Upper lobe of left lung (tissue), 4 donors: ENCODE measurements at regions not wholly inside any gene's neighbourhood (a gene's known extent, or its start where the extent isn't known, plus 50 kb on each side); places are given as distances from the start of the nearest gene placed in this dataset.

Experiments used
- EP300 ChIP-seq, 4 donors: sonication (generic); formaldehyde crosslinking; IDR thresholded peaks; one replicate each; pipeline ENCODE4 v1.5.1; 2017; ENCODE audit warnings: antibody characterized with exemption in 4 of 4, control low read depth in 2 of 4
- POLR2A ChIP-seq, 4 donors: fragments of 450-650 bp; IDR thresholded peaks; one replicate each; pipeline ENCODE4 v1.5.1; 2016 to 2017; ENCODE audit warnings: antibody characterized with exemption in 4 of 4, mild to moderate bottlenecking in 2 of 4
- POLR2AphosphoS5 ChIP-seq, 2 donors: sonication (generic); formaldehyde crosslinking; IDR thresholded peaks; one replicate each; pipeline ENCODE4 v1.5.1; 2017; ENCODE audit warnings: antibody characterized with exemption in 2 of 2
- TF ChIP-seq, protein P1 (sequence below), 6 experiments: fragments of 450-650 bp in 4 of 6; fragments of 200-600 bp in 2 of 6; sonication (generic) in 2 of 6; IDR thresholded peaks; one replicate each; pipeline ENCODE4 v1.5.1; 2016 to 2019; ENCODE audit warnings: antibody characterized with exemption in 6 of 6

DNA sequence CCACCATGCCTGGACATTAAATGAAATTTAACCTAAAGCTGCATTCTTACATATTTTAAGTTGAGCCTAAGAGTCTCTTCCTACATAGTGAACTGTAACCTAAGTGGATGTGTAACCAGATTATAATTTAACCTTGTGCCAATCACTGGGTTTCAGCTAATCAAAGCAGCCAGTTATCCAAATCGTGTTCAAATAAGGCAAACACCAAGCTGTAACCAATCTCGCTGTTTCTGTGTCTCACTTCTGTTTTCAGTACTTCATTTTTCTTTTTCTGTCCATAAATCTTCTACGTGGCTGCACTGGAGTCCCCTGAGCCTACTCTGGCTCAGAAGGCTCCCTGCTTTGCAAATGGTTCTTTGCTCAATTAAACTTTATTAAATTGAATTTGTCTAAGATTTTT lies 186.1 kb upstream of the CNTN6 start:
- TF ChIP-seq POLR2AphosphoS5 (IDR thresholded peaks at IDR 0.05), result no peak
- TF ChIP-seq, protein P1, sequence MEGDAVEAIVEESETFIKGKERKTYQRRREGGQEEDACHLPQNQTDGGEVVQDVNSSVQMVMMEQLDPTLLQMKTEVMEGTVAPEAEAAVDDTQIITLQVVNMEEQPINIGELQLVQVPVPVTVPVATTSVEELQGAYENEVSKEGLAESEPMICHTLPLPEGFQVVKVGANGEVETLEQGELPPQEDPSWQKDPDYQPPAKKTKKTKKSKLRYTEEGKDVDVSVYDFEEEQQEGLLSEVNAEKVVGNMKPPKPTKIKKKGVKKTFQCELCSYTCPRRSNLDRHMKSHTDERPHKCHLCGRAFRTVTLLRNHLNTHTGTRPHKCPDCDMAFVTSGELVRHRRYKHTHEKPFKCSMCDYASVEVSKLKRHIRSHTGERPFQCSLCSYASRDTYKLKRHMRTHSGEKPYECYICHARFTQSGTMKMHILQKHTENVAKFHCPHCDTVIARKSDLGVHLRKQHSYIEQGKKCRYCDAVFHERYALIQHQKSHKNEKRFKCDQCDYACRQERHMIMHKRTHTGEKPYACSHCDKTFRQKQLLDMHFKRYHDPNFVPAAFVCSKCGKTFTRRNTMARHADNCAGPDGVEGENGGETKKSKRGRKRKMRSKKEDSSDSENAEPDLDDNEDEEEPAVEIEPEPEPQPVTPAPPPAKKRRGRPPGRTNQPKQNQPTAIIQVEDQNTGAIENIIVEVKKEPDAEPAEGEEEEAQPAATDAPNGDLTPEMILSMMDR (IDR thresholded peaks at IDR 0.05), result no peak
- TF ChIP-seq POLR2A (IDR thresholded peaks at IDR 0.05), result no peak
- no peak for TF ChIP-seq EP300 (IDR thresholded peaks at IDR 0.05)
